ENCODE measurements at regions not wholly inside any gene's neighbourhood (a gene's known extent, or its start where the extent isn't known, plus 50 kb on each side); places are given as distances from the start of the nearest gene placed in this dataset.

GRCh38 chr4:182169987-182170386 lies 73.2 kb upstream of the TENM3 start:
- H3K4me3 ChIP-seq: no peak overlapping the region
- H3K27me3 ChIP-seq: no peaks in the 10 kb centered on the region
- no peaks in the 10 kb centered on the region for H3K9me3 ChIP-seq
- H3K27ac ChIP-seq: no peak overlapping the region
- no peak for ATAC-seq
- no peaks in the 10 kb centered on the region for H3K4me1 ChIP-seq
- 59 to 61% methylated on average over 3 of the region's 3 CpGs for WGBS, 2 donors
- DNase-seq: no peak
- no peaks in the 10 kb centered on the region for H3K36me3 ChIP-seq (replicated peaks in 1 of 2; ENCODE audit: insufficient read depth in 1 of 2, low read depth in 2 of 2)
- no peak for TF ChIP-seq POLR2A (IDR thresholded peaks at IDR 0.05)
- no peak for TF ChIP-seq CTCF (IDR thresholded peaks at IDR 0.05)
- intact Hi-C loops (cut with DNase I): no loop called here

- H3K4me3 ChIP-seq: no peak overlapping the region
- H3K27me3 ChIP-seq: no peaks in the 10 kb centered on the region
- no peak overlapping the region for H3K27ac ChIP-seq
- TF ChIP-seq CTCF (IDR thresholded peaks at IDR 0.05): no peak
- TF ChIP-seq POLR2A (IDR thresholded peaks at IDR 0.05): no peak
- WGBS, 2 donors: 56 to 59% methylated on average over 3 of the region's 3 CpGs
- intact Hi-C loops (cut with DNase I): no loop called here
- no peaks in the 10 kb centered on the region for H3K9me3 ChIP-seq
- no peak for ATAC-seq
- no peaks in the 10 kb centered on the region for H3K4me1 ChIP-seq
- DNase-seq: no peak
- H3K36me3 ChIP-seq (replicated peaks in 1 of 2; ENCODE audit: insufficient read depth in 1 of 2, low read depth in 2 of 2): no peaks in the 10 kb centered on the region
These were observed 72.7 kb upstream of the TENM3 start for GRCh38 chr4:182170417-182170935.

- no peaks in the 10 kb centered on the region for H3K9me3 ChIP-seq
- H3K4me3 ChIP-seq: no peak overlapping the region
- WGBS, 2 donors: 69 to 73% methylated on average over 1 of the region's 1 CpG
- no peak for DNase-seq
- intact Hi-C loops (cut with DNase I): no loop called here
- H3K4me1 ChIP-seq: no peaks in the 10 kb centered on the region
- no peak overlapping the region for H3K27ac ChIP-seq
- H3K27me3 ChIP-seq: no peaks in the 10 kb centered on the region
- ATAC-seq: no peak
- TF ChIP-seq CTCF (IDR thresholded peaks at IDR 0.05) (no peak), POLR2A (IDR thresholded peaks at IDR 0.05) (no peak)
- no peaks in the 10 kb centered on the region for H3K36me3 ChIP-seq (replicated peaks in 1 of 2; ENCODE audit: insufficient read depth in 1 of 2, low read depth in 2 of 2)
These were observed 68.2 kb upstream of the TENM3 start for GRCh38 chr4:182174979-182175378.

GRCh38 chr4:182175788-182176519 lies 67.2 kb upstream of the TENM3 start:
- 76 to 80% methylated on average over 19 of the region's 19 CpGs for WGBS, 2 donors
- H3K36me3 ChIP-seq (replicated peaks in 1 of 2; ENCODE audit: insufficient read depth in 1 of 2, low read depth in 2 of 2): no peaks in the 10 kb centered on the region
- no peak overlapping the region for H3K27ac ChIP-seq
- no peaks in the 10 kb centered on the region for H3K4me1 ChIP-seq
- no peak for ATAC-seq
- H3K27me3 ChIP-seq: no peaks in the 10 kb centered on the region
- no peaks in the 10 kb centered on the region for H3K9me3 ChIP-seq
- no peak for DNase-seq
- no peak for TF ChIP-seq POLR2A (IDR thresholded peaks at IDR 0.05)
- TF ChIP-seq CTCF (IDR thresholded peaks at IDR 0.05): no peak
- intact Hi-C loops (cut with DNase I): no loop called here
- no peak overlapping the region for H3K4me3 ChIP-seq

- no peaks in the 10 kb centered on the region for H3K4me1 ChIP-seq
- no peak overlapping the region for H3K4me3 ChIP-seq
- no peak for ATAC-seq
- intact Hi-C loops (cut with DNase I): no loop called here
- DNase-seq: no peak
- WGBS, 2 donors: 80 to 84% methylated on average over 6 of the region's 6 CpGs
- H3K9me3 ChIP-seq: no peaks in the 10 kb centered on the region
- H3K27me3 ChIP-seq: no peaks in the 10 kb centered on the region
- TF ChIP-seq POLR2A (IDR thresholded peaks at IDR 0.05) (no peak), CTCF (IDR thresholded peaks at IDR 0.05) (no peak)
- no peak overlapping the region for H3K27ac ChIP-seq
- no peaks in the 10 kb centered on the region for H3K36me3 ChIP-seq (replicated peaks in 1 of 2; ENCODE audit: insufficient read depth in 1 of 2, low read depth in 2 of 2)
These were observed 66.0 kb upstream of the TENM3 start for GRCh38 chr4:182177166-182177565.
